ENCODE measurements at regions not wholly inside any gene's neighbourhood (a gene's known extent, or its start where the extent isn't known, plus 50 kb on each side); places are given as distances from the start of the nearest gene placed in this dataset.

GRCh38 chr14:76638841-76639240 is 122.4 kb upstream of the VASH1 start:
- Mint-ChIP-seq H3K4me1 (no peaks in the 10 kb centered on the region), H3K9me3 (peaks cover 3% of the 10 kb centered on the region), H3K36me3 (no peaks in the 10 kb centered on the region), H3K27me3 (peaks cover 7% of the 10 kb centered on the region), H3K27ac (no peak overlapping the region), H3K4me3 (no peak overlapping the region)
- no peak for ATAC-seq (ENCODE audit: low read depth)
- no peak for DNase-seq
- POLR2A ChIA-PET = no interaction called here

- no peaks in the 10 kb centered on the region for H3K36me3 Mint-ChIP-seq
- no peak overlapping the region for H3K4me3 Mint-ChIP-seq
- no peak overlapping the region for H3K27ac Mint-ChIP-seq
- H3K9me3 Mint-ChIP-seq = peaks cover 3% of the 10 kb centered on the region
- ATAC-seq (ENCODE audit: low read depth) = no peak
- H3K27me3 Mint-ChIP-seq = peaks cover 7% of the 10 kb centered on the region
- no peak for DNase-seq
- POLR2A ChIA-PET = no interaction called here
- no peaks in the 10 kb centered on the region for H3K4me1 Mint-ChIP-seq
Observed at GRCh38 chr14:76639606-76640229, 121.5 kb upstream of the VASH1 start.

DNA sequence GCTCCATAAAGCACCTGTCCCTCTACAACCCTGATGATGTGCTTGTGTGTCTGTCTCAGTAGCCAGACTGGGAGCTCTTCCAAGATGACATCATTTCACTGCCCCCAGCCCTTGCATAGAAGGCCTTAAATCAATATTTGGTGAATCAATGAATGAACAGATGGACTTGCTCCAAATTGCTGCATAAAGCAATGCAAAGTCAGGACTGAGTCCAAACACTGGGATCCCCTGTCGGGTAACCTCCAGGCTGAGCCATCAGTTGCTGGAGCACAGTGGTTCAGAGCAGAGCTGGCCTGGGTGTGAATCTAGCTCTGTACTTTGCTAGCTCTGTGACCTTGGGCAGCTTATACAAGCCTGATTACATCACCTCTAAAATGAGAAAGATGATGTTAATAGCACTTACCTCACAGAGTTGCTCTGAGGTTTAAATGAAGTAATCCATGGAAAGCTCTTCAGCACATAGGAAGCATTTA is 120.3 kb upstream of the VASH1 start:
- ATAC-seq (ENCODE audit: low read depth) (no peak), DNase-seq (no peak)
- Mint-ChIP-seq H3K27me3 (peaks cover 7% of the 10 kb centered on the region), H3K27ac (no peak overlapping the region), H3K36me3 (no peaks in the 10 kb centered on the region), H3K4me3 (no peak overlapping the region), H3K9me3 (peaks cover 3% of the 10 kb centered on the region), H3K4me1 (no peaks in the 10 kb centered on the region)
- POLR2A ChIA-PET = no interaction called here

DNA sequence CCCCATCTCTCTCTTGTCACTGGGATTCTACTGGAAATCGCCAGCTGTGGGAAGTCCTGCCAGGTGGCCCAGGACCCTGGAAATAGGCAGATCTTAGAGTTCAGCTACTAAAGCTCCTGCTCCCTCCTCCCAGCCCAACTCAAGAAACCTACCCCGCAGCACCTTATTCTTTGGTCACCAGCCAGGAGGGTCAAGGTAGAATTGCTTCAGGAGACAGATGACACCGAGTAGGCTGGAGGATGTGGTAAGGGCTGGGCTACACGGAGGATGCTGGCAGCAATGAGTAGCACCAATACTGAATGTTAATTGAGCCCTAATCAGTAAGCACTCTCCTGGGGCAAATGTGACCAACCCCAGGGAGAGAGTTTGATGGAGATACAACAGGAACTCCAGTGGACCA is 119.7 kb upstream of the VASH1 start:
- H3K27me3 Mint-ChIP-seq = peaks cover 7% of the 10 kb centered on the region
- no peak for ATAC-seq (ENCODE audit: low read depth)
- peaks cover 3% of the 10 kb centered on the region for H3K9me3 Mint-ChIP-seq
- H3K27ac Mint-ChIP-seq = no peak overlapping the region
- no peak for DNase-seq
- H3K36me3 Mint-ChIP-seq = no peaks in the 10 kb centered on the region
- H3K4me3 Mint-ChIP-seq = no peak overlapping the region
- no peaks in the 10 kb centered on the region for H3K4me1 Mint-ChIP-seq
- POLR2A ChIA-PET = no interaction called here

- Mint-ChIP-seq H3K27ac (no peak overlapping the region), H3K4me1 (no peaks in the 10 kb centered on the region), H3K4me3 (no peak overlapping the region), H3K36me3 (no peaks in the 10 kb centered on the region), H3K27me3 (peaks cover 7% of the 10 kb centered on the region), H3K9me3 (no peaks in the 10 kb centered on the region)
- DNase-seq = no peak
- no peak for ATAC-seq (ENCODE audit: low read depth)
- POLR2A ChIA-PET = no interaction called here
Observed at GRCh38 chr14:76643887-76644286, 117.4 kb upstream of the VASH1 start.

- POLR2A ChIA-PET = no interaction called here
- Mint-ChIP-seq H3K27me3 (peaks cover 3% of the 10 kb centered on the region), H3K9me3 (no peaks in the 10 kb centered on the region), H3K4me1 (no peaks in the 10 kb centered on the region), H3K4me3 (no peak overlapping the region), H3K27ac (no peak overlapping the region), H3K36me3 (no peaks in the 10 kb centered on the region)
- DNase-seq (no peak), ATAC-seq (ENCODE audit: low read depth) (no peak)
Observed at GRCh38 chr14:76644855-76645518, 116.3 kb upstream of the VASH1 start.

- H3K36me3 Mint-ChIP-seq = no peaks in the 10 kb centered on the region
- no peaks in the 10 kb centered on the region for H3K4me1 Mint-ChIP-seq
- POLR2A ChIA-PET = no interaction called here
- DNase-seq (no peak), ATAC-seq (ENCODE audit: low read depth) (peak; percentile 33)
- no peak overlapping the region for H3K4me3 Mint-ChIP-seq
- no peak overlapping the region for H3K27ac Mint-ChIP-seq
- H3K27me3 Mint-ChIP-seq = peaks cover 2% of the 10 kb centered on the region
- no peaks in the 10 kb centered on the region for H3K9me3 Mint-ChIP-seq
Observed at GRCh38 chr14:76647697-76648298, 113.5 kb upstream of the VASH1 start.

DNA sequence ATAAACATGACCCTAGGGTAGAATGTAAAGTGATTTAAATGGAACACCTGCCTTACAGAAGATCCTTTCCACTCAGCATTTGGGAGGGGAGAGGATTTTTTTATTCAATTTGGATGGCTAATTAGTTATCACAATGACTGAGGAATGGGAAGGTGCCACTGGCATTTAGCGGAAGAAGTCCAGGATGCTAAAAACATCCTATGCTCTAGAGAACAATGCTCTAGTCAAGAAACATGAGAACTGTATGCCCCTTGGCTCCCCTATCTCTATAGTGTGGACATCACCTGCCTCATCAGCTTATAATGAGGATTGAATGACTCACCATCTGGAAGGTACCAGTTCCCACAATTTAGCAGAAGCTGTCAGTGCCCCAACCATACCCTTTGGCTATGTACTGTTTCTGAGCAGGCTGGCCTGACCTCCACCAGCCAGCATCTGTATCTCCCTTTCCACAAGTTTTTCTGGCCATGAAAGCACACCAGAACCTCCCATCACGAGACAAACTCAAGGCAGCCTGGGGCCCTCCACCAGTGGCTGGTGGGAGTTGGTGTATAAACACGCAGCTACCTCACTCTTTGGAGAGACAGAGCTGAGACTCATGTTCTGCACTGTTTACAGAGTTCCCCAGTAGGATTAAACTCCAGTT is 109.7 kb upstream of the VASH1 start:
- Mint-ChIP-seq H3K36me3 (no peaks in the 10 kb centered on the region), H3K27me3 (peaks cover 2% of the 10 kb centered on the region), H3K4me1 (no peaks in the 10 kb centered on the region), H3K4me3 (no peak overlapping the region), H3K9me3 (no peaks in the 10 kb centered on the region), H3K27ac (no peak overlapping the region)
- DNase-seq (no peak), ATAC-seq (ENCODE audit: low read depth) (no peak)
- POLR2A ChIA-PET = no interaction called here

- ATAC-seq (ENCODE audit: low read depth) (no peak), DNase-seq (no peak)
- no peak overlapping the region for H3K27ac Mint-ChIP-seq
- H3K9me3 Mint-ChIP-seq = peaks cover 4% of the 10 kb centered on the region
- H3K4me3 Mint-ChIP-seq = no peak overlapping the region
- no peaks in the 10 kb centered on the region for H3K4me1 Mint-ChIP-seq
- peaks cover 4% of the 10 kb centered on the region for H3K27me3 Mint-ChIP-seq
- POLR2A ChIA-PET = no interaction called here
- H3K36me3 Mint-ChIP-seq = no peaks in the 10 kb centered on the region
Observed at GRCh38 chr14:76653875-76654572, 107.2 kb upstream of the VASH1 start.

DNA sequence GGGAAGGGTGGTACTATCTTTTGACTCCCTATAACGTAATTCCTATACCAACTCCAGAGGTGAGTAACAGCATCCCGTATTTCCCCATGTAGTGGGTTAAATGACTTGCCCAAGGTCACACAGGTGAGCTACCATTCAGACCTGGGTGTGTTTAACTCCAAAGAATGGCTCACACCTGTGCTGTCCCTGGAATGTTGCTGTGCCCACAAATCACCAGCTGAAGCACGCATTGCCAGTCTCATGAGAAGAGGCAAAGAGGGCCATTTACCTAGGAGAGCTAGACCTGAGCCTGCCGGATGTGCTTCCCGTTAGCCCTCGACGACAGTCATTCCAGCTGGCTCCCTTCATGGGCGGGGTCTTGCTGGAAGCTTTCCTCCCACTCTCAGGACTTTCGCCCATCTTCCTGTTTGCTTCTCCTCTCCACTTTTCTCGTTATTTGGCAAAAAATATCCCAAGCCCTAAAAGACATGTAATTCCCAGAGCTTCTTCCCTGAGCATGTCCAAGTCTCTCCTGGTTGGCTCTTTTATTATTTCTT is 106.6 kb upstream of the VASH1 start:
- Mint-ChIP-seq H3K4me1 (no peaks in the 10 kb centered on the region), H3K27ac (no peak overlapping the region), H3K9me3 (peaks cover 7% of the 10 kb centered on the region), H3K27me3 (peaks cover 4% of the 10 kb centered on the region), H3K36me3 (no peaks in the 10 kb centered on the region), H3K4me3 (no peak overlapping the region)
- DNase-seq (no peak), ATAC-seq (ENCODE audit: low read depth) (no peak)
- POLR2A ChIA-PET = no interaction called here

DNA sequence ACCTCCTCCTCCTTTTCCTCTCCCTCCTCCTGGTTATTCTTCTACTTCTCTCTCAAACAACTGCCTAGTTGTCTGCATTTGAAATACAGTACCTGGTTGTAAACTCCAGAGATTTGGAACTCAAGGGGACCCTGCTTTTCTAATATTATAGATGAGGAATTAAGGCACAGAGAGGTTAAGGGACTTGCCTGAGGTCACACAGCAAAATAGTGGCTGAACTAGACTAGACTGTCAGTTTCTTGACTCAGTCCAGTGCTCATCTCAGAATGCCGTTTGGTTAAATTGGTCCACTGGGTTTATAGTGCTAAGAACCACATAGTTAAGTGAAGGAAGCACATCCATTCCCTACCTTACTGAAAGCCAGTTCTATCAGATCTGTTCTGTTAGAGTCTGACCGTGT is 105.9 kb upstream of the VASH1 start:
- POLR2A ChIA-PET = no interaction called here
- ATAC-seq (ENCODE audit: low read depth) = no peak
- H3K27ac Mint-ChIP-seq = no peak overlapping the region
- H3K4me3 Mint-ChIP-seq = no peak overlapping the region
- no peaks in the 10 kb centered on the region for H3K36me3 Mint-ChIP-seq
- no peak for DNase-seq
- H3K9me3 Mint-ChIP-seq = peaks cover 7% of the 10 kb centered on the region
- H3K27me3 Mint-ChIP-seq = peaks cover 5% of the 10 kb centered on the region
- no peaks in the 10 kb centered on the region for H3K4me1 Mint-ChIP-seq

- no peak for DNase-seq
- peaks cover 7% of the 10 kb centered on the region for H3K9me3 Mint-ChIP-seq
- H3K4me3 Mint-ChIP-seq = no peak overlapping the region
Observed at GRCh38 chr14:76656592-76656991, 104.7 kb upstream of the VASH1 start.

DNA sequence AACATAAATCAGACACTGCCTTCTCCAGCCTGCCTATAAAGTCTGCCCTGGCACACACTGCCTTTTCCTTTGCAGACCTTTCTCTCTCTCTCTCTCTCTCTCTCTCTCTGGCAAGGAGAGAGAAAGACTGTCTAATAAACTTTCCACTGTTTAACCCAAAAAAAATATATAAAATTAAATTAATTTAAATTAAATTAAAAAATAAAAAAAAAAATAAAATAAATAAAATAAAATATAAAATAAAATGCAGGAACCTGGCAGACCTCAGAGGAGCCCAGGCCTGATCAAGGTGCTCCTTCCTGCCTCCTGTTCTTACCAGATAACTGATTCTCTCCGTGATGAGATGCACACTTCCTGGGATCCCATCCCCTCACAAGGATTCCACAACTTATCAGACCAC is 103.9 kb upstream of the VASH1 start:
- H3K27me3 Mint-ChIP-seq = peaks cover 7% of the 10 kb centered on the region
- H3K36me3 Mint-ChIP-seq = no peaks in the 10 kb centered on the region
- DNase-seq = no peak
- POLR2A ChIA-PET = no interaction called here
- H3K4me1 Mint-ChIP-seq = no peaks in the 10 kb centered on the region
- peaks cover 7% of the 10 kb centered on the region for H3K9me3 Mint-ChIP-seq
- no peak for ATAC-seq (ENCODE audit: low read depth)
- H3K4me3 Mint-ChIP-seq = no peak overlapping the region
- peak overlapping the region; percentile 24 for H3K27ac Mint-ChIP-seq

More at GRCh38 chr14:76656592-76656991, 104.7 kb upstream of the VASH1 start:
- H3K27ac Mint-ChIP-seq = no peak overlapping the region
- no peaks in the 10 kb centered on the region for H3K4me1 Mint-ChIP-seq
- H3K36me3 Mint-ChIP-seq = no peaks in the 10 kb centered on the region
- peaks cover 7% of the 10 kb centered on the region for H3K27me3 Mint-ChIP-seq
- no peak for ATAC-seq (ENCODE audit: low read depth)
- POLR2A ChIA-PET = no interaction called here

Data from activated naive CD8-positive, alpha-beta T cell treated with anti-CD3 and anti-CD28 coated beads, Interleukin-2, amount 10 ng/mL, durations not matched to agents 7 days and 5 days (primary cell).